GM19238 (cell line): ENCODE measurements at regions not wholly inside any gene's neighbourhood (a gene's known extent, or its start where the extent isn't known, plus 50 kb on each side); places are given as distances from the start of the nearest gene placed in this dataset.
"Not testable (repeated sequence)": the region's sequence is repeated elsewhere in the genome, so short reads cannot be mapped to it uniquely, and the experiment has no call there.

Experiments used
- DNase-seq: peaks from one replicate; pipeline ENCODE4 v3.0.0; 2011; ENCODE audit warnings: low spot score; ENCODE audit not compliant: insufficient read length

DNA sequence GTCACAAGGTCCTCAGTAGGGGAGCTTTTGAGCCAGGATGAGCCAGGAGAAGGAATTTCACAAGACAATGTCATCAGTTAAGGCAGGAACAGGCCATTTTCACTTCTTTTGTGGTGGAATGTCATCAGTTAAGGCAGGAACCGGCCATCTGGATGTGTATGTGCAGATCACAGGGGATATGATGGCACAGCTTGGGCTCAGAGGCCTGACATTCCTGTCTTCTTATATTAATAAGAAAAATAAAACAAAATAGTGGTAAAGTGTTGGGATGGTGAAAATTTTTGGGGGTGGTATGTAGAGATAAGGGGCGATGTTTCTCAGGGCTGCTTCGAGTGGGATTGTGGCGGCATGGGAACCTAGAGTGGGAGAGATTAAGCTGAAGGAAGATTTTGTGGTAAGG lies 484.5 kb upstream of the SLITRK5 start:
- DNase-seq, result not testable (repeated sequence)

GRCh38 chr13:87191485-87191884 lies 479.7 kb upstream of the SLITRK5 start:
- DNase-seq, result not testable (repeated sequence)

GRCh38 chr13:87198371-87198770 lies 472.8 kb upstream of the SLITRK5 start:
- no peak for DNase-seq

- no peak for DNase-seq
Observed at GRCh38 chr13:87206708-87207107, 464.5 kb upstream of the SLITRK5 start.

- no peak for DNase-seq
Observed at GRCh38 chr13:87207280-87208003, 463.7 kb upstream of the SLITRK5 start.

- DNase-seq, result no peak
Observed at GRCh38 chr13:87208636-87209035, 462.5 kb upstream of the SLITRK5 start.

DNA sequence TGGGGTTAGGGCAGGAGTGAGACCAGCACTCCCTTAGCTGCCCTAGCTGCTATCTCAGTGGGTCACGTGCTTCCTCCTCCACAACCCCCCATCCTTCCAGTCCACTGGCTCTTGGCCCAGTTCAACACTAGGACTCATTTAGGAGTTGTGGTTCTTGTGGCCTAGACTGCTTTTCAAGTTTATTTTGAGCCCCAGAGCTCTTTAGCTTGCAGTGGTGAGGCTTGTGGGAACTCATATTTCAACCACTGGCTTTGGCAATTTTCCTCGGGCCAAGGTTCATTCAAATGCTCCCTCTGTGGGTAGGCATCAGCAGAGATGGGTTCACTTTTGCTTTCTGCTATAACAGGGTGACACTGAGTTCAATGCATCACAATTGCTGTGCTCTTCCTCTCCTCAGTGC lies 436.2 kb upstream of the SLITRK5 start:
- no peak for DNase-seq

DNA sequence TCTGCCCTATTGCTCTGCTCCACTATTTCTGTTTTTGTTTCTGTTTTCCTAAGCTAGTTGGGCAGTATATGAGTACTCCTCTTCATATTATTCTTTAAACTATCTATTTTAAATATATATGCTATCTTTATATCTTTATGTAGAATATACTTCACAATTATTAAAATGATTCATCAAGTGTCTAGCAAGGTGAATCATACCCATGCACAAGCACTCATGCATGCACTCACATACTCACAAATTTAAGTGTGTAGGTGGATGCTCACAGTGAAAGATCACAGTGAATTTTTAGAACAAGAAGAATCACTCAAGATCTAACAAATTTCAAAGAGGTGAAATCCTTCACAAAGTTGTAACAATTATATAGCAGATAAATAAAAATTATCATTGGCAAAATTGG lies 435.6 kb upstream of the SLITRK5 start:
- no peak for DNase-seq

GRCh38 chr13:87244256-87244890 lies 426.8 kb upstream of the SLITRK5 start:
- DNase-seq, result no peak

DNA sequence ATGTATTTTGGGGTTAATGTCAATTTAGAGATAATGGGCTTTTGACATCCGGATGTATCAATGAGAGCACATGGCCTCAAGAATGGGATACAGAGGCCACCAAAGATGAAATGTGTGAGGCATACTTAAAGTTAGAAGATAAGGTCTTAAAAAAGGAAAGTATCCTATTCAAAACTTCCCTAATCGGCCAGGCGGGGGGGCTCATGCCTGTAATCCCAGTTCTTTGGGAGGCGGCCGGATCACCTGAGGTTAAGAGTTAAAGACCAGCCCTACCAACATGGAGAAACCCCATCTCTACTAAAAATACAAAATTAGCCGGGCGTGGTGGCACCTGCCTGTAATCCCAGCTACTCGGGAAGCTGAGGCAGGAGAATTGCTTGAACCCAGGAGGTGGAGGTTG lies 421.3 kb upstream of the SLITRK5 start:
- DNase-seq, result not testable (repeated sequence)

DNA sequence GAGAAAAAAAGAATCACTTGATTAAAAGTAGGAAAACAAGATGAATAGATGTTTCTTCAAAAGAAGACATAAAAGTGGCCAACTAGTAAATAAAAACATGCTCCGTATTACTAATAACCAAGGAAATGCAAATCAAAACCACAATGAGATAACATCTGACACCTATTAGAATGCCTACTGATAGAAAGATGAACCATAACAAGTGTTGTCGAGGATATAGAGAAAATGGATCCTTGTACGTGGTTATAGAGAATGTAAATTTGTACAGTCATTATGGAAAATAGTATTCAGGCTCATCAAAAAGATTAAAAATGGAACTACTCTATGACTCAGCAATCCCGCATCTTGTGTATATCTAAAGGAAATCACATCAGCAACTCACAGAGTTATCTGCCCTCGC lies 415.8 kb upstream of the SLITRK5 start:
- DNase-seq, result no peak

DNA sequence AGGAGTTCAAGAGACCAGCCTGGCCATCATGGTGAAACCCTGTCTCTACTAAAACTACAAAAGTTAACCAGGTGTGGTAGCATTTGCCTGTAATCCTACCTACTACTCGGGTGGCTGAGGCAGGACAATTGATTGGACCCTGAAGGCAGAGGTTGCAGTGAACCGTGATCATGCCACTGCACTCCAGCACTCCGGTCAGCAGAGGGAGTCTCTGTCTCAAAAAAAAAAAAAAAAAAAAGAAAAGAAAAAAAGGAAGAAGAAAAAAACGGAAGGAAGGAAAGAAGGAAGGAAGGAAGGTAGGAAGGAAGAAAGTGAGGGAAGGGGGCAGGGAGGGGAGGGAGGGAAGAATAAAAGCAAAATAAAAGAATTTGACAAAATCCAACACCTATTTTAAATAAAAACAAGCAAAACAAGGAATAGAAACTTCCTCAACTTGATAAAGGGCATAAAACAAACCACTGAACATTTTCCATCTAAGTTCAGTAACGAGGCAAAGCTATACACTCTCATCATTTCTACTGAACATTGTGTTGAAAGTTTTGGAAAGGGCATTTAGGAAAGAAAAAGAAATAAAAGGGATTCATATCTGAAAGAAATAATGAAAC lies 411.6 kb upstream of the SLITRK5 start:
- DNase-seq, result no peak

GRCh38 chr13:87274209-87274819 lies 396.9 kb upstream of the SLITRK5 start:
- no peak for DNase-seq

GRCh38 chr13:87280139-87280538 lies 391.0 kb upstream of the SLITRK5 start:
- no peak for DNase-seq

DNA sequence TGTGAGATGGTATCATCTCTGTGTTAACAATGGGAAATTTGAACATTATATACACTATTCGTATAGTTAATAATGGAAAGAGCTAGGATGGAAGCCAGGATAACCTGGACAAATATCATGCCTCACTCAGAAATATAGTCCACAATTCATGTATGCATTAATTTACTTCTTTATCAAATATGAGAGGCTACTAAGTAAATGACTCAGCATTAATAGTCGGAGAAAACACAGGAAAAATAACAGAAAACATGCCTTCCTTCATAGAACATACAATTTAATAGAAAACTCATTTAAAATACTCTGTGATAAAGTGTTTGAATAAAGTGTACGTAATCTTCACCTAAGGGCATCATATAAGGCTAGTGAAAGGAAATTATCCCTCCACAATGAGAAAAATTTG lies 383.4 kb upstream of the SLITRK5 start:
- no peak for DNase-seq

DNA sequence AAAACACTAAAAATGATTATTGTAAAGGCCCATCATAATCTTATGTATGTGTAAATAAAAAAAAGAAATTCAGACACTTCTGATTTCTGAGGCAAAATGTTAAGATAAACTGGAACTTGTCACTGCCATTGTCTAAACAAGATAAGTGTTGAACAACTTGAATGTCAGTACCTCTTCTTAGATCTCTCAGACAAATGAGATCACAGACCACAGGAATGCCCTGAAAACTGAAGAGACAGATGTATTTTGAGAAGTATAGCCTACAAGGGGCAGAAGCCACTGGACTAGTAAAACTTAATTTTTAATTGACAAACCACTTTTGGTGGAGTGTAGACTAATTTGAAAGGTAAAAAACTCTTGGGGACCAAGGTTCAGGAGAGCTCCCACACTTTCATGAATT lies 375.5 kb upstream of the SLITRK5 start:
- DNase-seq, result no peak

- no peak for DNase-seq
Observed at GRCh38 chr13:87302034-87302433, 369.1 kb upstream of the SLITRK5 start.

DNA sequence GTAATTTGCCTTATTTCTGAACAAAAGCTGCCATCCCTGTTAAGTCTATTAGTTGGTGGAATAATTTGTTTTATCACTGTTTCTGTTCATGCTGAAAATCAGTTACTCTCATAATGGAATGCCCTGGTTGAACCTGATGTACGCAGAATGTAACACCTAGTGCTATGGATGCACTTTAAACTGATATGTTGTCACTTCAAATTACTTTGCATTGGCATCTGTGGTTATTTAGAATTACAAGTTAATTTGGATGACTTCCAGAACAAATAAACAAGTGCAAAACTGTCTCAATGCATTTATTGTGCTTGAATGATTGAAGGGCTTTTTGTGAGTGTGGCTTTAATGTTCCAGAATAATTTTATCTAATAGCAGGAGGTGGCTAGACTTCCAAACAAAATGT lies 368.2 kb upstream of the SLITRK5 start:
- no peak for DNase-seq

- no peak for DNase-seq
Observed at GRCh38 chr13:87311165-87311564, 360.0 kb upstream of the SLITRK5 start.

DNA sequence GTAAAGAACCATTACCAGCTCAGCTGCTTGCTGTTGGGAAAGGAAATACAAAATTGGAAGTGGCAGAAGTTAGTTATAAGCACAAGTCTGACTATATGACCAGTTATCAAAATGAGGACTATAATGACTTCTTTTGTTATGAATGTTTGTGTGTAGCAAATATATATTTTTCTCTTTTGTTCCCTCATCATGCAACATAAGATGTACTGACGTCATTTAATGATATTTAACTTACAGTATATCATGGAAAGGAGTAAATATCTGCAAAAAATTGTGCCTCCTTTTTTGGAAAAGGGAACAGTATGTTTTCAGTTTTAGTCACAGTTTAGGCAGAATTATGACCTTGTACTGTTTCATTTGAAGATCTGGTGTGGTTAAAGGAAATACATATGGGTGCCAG lies 356.3 kb upstream of the SLITRK5 start:
- no peak for DNase-seq

GRCh38 chr13:87322386-87322785 lies 348.8 kb upstream of the SLITRK5 start:
- no peak for DNase-seq

GRCh38 chr13:87324558-87324957 lies 346.6 kb upstream of the SLITRK5 start:
- DNase-seq, result no peak
